ENCODE measurements at regions not wholly inside any gene's neighbourhood (a gene's known extent, or its start where the extent isn't known, plus 50 kb on each side); places are given as distances from the start of the nearest gene placed in this dataset.

GRCh38 chr6:71404967-71405278, 116.3 kb downstream of the OGFRL1 start:
- no peak for TF ChIP-seq ATF1 (CRISPR knock-in tag; IDR thresholded peaks at IDR 0.05)
- TF ChIP-seq, protein P1, sequence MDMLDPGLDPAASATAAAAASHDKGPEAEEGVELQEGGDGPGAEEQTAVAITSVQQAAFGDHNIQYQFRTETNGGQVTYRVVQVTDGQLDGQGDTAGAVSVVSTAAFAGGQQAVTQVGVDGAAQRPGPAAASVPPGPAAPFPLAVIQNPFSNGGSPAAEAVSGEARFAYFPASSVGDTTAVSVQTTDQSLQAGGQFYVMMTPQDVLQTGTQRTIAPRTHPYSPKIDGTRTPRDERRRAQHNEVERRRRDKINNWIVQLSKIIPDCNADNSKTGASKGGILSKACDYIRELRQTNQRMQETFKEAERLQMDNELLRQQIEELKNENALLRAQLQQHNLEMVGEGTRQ (CRISPR knock-in tag; IDR thresholded peaks at IDR 0.05), result no peak
- TF ChIP-seq, protein P2, sequence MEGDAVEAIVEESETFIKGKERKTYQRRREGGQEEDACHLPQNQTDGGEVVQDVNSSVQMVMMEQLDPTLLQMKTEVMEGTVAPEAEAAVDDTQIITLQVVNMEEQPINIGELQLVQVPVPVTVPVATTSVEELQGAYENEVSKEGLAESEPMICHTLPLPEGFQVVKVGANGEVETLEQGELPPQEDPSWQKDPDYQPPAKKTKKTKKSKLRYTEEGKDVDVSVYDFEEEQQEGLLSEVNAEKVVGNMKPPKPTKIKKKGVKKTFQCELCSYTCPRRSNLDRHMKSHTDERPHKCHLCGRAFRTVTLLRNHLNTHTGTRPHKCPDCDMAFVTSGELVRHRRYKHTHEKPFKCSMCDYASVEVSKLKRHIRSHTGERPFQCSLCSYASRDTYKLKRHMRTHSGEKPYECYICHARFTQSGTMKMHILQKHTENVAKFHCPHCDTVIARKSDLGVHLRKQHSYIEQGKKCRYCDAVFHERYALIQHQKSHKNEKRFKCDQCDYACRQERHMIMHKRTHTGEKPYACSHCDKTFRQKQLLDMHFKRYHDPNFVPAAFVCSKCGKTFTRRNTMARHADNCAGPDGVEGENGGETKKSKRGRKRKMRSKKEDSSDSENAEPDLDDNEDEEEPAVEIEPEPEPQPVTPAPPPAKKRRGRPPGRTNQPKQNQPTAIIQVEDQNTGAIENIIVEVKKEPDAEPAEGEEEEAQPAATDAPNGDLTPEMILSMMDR (IDR thresholded peaks at IDR 0.05), result no peak
- no peak for TF ChIP-seq SP1 (CRISPR knock-in tag; conservative IDR thresholded peaks at IDR 0.05)
- no peak for TF ChIP-seq ESRRA (CRISPR knock-in tag; IDR thresholded peaks at IDR 0.05; ENCODE audit: borderline replicate concordance)
- TF ChIP-seq KAT7 (CRISPR knock-in tag; IDR thresholded peaks at IDR 0.05; ENCODE audit: borderline replicate concordance), result no peak
- TF ChIP-seq ZBTB21 (CRISPR knock-in tag; IDR thresholded peaks at IDR 0.05; ENCODE audit: borderline replicate concordance), result no peak
- no peak for TF ChIP-seq ZMAT4 (CRISPR knock-in tag; IDR thresholded peaks at IDR 0.05)
- TF ChIP-seq OVOL2 (CRISPR knock-in tag; IDR thresholded peaks at IDR 0.05; ENCODE audit: borderline replicate concordance), result no peak
- no peak for TF ChIP-seq TP53 (CRISPR knock-in tag; IDR thresholded peaks at IDR 0.05)
- TF ChIP-seq SMAD4 (CRISPR knock-in tag; IDR thresholded peaks at IDR 0.05), result no peak
- no peak for TF ChIP-seq TCF7 (CRISPR knock-in tag; IDR thresholded peaks at IDR 0.05; ENCODE audit: low read depth)
- TF ChIP-seq E2F4 (CRISPR knock-in tag; IDR thresholded peaks at IDR 0.05; ENCODE audit: borderline replicate concordance, low read depth), result no peak
- TF ChIP-seq FOXJ3 (CRISPR knock-in tag; IDR thresholded peaks at IDR 0.05; ENCODE audit: borderline replicate concordance), result no peak
